HAP-1 (cell line): ENCODE measurements at regions not wholly inside any gene's neighbourhood (a gene's known extent, or its start where the extent isn't known, plus 50 kb on each side); places are given as distances from the start of the nearest gene placed in this dataset.

Experiments used
- DNase-seq, 2 experiments: peaks; one replicate each; pipeline ENCODE4 v3.0.0-alpha.2; 2016 to 2020; ENCODE audit warnings: low spot score in 2 of 2
- H3K27me3 ChIP-seq: fragments of 250-450 bp; sonication (Bioruptor Pico); 2 replicates; pipeline ENCODE4 v1.5.1; 2020; ENCODE audit warnings: low read depth, mild to moderate bottlenecking, moderate library complexity
- H3K36me3 ChIP-seq: fragments of 250-450 bp; sonication (Bioruptor Pico); replicated peaks from 2 replicates; pipeline ENCODE4 v1.5.1; 2020; ENCODE audit warnings: mild to moderate bottlenecking
- H3K4me1 ChIP-seq: fragments of 250-450 bp; sonication (Bioruptor Pico); 2 replicates; pipeline ENCODE4 v1.5.1; 2020; ENCODE audit warnings: mild to moderate bottlenecking
- H3K4me3 ChIP-seq: fragments of 250-450 bp; sonication (Bioruptor Pico); 2 replicates; pipeline ENCODE4 v1.5.1; 2020; ENCODE audit warnings: mild to moderate bottlenecking, moderate library complexity
- H3K9me3 ChIP-seq: fragments of 250-450 bp; sonication (Bioruptor Pico); 2 replicates; pipeline ENCODE4 v1.5.1; 2020; ENCODE audit warnings: mild to moderate bottlenecking, moderate library complexity
- in situ Hi-C: fragments of 300-500 bp; cut with MboI; formaldehyde crosslinking; loops from 3 replicates; pipeline ENCODE4 v1.14.3; 2020; ENCODE audit warnings: low sequenced_read_pairs, inconsistent platforms, mixed read lengths

DNA sequence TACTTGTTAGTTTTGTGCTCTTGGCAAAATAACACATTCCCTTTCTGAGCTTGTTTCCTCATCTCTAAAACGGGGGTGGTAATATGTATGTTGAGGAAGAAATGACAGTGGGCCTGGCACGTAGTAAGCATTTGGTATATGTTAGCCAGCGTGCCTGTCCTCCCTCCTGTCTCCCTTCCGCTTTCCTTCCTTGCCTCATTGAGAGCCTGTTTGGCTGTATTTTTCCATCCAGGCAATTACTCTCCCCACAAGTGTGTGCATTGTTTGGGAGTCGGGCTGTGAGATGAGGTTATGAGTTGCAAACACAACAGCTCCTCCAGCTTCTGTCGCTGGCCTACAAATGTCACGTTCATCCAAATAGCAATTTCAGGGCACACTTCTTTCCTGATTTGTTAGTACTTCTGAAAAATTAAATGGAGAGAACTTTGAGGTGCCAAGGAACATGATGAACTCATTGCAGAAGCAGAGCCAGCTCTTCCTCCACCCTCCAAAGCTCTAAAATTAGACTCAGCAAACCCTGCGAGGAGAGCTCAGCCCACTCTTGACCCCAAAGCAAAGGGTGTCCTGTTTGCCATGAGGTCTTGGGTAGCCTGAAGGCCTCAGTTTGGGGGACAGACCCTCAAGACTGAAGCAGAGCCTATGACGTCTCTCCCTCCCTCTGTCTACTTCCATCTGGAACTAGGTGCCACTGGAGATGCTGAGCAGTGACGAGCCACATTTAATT is 50.7 kb upstream of the TOX2 start:
- Histone ChIP-seq H3K4me1 (no peaks in the 10 kb centered on the region), H3K9me3 (no peaks in the 10 kb centered on the region), H3K36me3 (no peaks in the 10 kb centered on the region), H3K27me3 (no peaks in the 10 kb centered on the region), H3K4me3 (no peak overlapping the region)
- in situ Hi-C loops: no loop called here
- no peak for DNase-seq

DNA sequence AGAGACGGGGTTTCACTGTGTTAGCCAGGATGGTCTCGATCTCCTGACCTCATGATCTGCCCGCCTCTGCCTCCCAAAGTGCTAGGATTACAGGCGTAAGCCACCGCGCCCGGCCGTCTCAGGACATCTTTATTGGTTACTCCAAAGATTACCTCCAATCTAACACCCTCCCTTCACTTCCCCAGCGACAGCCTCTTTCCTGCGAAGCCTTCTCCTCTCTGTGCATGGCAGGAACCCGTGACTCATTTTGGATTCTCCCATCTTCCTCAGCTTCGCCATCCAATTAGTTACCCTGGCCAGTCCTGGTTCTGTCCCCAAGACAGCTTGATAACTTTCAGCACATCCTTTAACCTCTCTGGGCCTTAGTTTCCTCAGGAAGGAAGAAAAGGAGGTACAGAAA is 51.3 kb upstream of the TOX2 start:
- in situ Hi-C loops: no loop called here
- Histone ChIP-seq H3K4me1 (no peaks in the 10 kb centered on the region), H3K9me3 (no peaks in the 10 kb centered on the region), H3K4me3 (no peak overlapping the region), H3K27me3 (no peaks in the 10 kb centered on the region), H3K36me3 (no peaks in the 10 kb centered on the region)
- DNase-seq: no peak

DNA sequence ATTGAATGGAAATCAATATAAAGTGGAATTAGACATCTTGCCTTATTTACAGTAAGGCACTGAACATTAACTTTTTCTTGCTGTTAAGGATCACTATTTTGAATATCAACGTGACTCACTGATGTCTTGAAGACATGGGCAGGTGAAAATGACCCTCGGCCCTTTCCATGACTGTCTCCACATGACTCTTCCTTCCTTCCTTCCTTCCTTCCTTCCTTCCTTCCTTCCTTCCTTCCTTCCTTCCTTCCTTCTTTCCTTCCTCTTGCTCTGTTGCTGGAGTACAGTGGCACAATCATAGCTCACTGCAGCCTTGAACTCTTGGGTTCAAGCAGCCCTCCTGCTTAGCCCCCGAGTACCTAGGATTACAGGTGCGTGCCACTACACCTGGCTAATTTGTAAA is 52.2 kb upstream of the TOX2 start:
- in situ Hi-C loops: no loop called here
- no peak for DNase-seq
- H3K27me3 ChIP-seq: no peaks in the 10 kb centered on the region
- no peak overlapping the region for H3K4me3 ChIP-seq
- no peaks in the 10 kb centered on the region for H3K36me3 ChIP-seq
- no peaks in the 10 kb centered on the region for H3K4me1 ChIP-seq
- no peaks in the 10 kb centered on the region for H3K9me3 ChIP-seq

DNA sequence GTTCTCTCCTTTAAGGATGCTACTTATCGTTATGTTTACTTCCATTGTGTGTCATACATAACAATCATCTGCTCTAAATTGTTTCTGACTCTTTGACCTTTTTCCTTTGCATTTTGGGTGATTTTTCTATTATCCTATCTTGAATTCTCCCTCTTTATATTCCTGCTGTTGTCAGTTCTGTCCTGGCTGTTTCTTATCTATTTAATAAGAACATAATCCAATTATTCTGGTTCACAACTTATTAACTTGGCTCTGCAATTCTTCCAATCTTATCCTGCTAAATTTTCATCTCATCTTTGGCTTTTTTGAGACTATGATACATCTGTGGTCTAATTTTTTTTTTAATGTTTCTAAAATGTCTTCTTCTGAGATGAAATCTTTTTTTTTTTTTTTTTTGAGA is 54.7 kb upstream of the TOX2 start:
- Histone ChIP-seq H3K36me3 (no peaks in the 10 kb centered on the region), H3K4me1 (no peaks in the 10 kb centered on the region), H3K4me3 (no peak overlapping the region), H3K27me3 (no peaks in the 10 kb centered on the region), H3K9me3 (no peaks in the 10 kb centered on the region)
- in situ Hi-C loops: no loop called here
- no peak for DNase-seq

DNA sequence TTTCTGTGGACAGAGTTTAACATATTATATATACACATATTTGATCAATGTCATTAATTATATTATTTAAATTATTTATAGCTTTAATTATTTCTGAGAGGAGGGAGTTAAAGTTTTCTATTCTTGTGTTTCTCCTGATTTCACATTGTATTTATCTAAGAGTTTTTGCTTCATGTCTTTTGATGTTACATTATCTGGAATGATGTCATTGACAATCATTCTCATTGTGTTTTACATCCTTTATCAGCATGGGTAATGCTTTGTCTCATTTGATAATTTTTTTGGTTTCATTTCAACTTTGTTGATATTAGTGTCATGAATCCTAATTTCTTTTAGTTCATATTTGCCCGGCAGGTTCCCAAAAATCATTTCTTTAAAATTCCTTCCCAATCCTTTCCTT is 56.7 kb upstream of the TOX2 start:
- H3K4me1 ChIP-seq: no peaks in the 10 kb centered on the region
- no peak for DNase-seq
- H3K27me3 ChIP-seq: no peaks in the 10 kb centered on the region
- in situ Hi-C loops: no loop called here
- H3K36me3 ChIP-seq: no peaks in the 10 kb centered on the region
- H3K4me3 ChIP-seq: no peak overlapping the region
- H3K9me3 ChIP-seq: no peaks in the 10 kb centered on the region

DNA sequence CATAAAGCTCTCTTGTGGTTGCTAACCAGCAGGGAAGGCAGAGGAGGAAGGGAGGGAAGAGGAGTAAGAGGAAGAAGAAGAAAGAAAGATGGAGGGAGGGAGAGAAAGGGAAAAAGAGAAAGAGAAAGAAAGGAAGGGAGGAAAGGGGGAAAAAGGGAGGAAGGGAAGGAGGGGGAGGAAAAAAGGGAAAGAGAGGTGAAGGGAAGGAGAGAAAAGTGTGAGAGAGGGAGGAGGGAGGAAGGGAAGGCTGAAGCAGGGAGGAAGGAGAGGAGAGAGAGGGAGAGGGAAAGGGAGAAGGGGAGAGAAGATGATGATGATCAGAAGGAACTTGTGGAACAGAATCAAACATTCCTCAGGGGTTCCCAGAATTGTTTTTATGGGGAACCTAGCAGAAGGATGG is 57.5 kb upstream of the TOX2 start:
- DNase-seq: no peak
- H3K27me3 ChIP-seq: no peaks in the 10 kb centered on the region
- H3K4me1 ChIP-seq: no peaks in the 10 kb centered on the region
- no peaks in the 10 kb centered on the region for H3K9me3 ChIP-seq
- H3K36me3 ChIP-seq: no peaks in the 10 kb centered on the region
- in situ Hi-C loops: no loop called here
- no peak overlapping the region for H3K4me3 ChIP-seq

DNA sequence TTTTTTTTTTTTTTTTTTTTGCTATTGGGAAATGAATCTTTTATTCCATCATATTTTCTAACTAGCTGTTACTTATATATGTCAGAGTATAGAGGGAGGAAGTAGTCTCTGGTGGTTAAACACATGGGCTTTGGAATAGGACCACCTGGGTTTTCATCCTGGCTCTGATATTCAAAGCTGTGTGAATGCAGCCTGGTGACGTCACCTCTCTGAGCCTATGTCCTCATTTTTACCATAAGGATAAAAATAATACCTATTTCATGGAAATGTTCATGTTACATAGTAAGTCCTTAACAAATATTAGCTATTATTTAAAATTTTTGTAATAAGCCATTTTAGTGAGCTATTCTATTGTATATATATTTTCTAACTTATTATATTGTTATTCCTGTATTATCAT is 58.8 kb upstream of the TOX2 start:
- no peak for DNase-seq
- no peaks in the 10 kb centered on the region for H3K4me1 ChIP-seq
- H3K36me3 ChIP-seq: no peaks in the 10 kb centered on the region
- no peaks in the 10 kb centered on the region for H3K27me3 ChIP-seq
- no peak overlapping the region for H3K4me3 ChIP-seq
- H3K9me3 ChIP-seq: no peaks in the 10 kb centered on the region
- in situ Hi-C loops: no loop called here

DNA sequence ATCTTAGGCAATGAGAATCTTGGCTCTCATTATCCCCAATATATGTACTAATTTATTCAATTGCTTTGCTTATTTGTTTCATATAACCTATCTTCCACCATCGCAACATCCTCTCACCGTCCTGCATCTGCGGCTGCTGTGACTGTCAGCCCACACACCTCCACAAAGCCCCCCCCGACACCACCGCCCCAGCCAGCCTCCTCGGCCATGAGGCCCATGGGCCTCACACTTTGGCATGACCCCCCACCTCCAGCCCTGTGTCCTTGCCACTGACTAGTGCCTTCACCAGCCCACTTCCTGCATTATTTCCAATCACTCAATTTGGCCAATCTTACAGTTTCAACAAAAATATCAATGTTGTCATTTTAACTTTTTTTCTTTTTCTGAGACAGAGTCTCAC is 60.7 kb upstream of the TOX2 start:
- H3K27me3 ChIP-seq: no peaks in the 10 kb centered on the region
- no peaks in the 10 kb centered on the region for H3K36me3 ChIP-seq
- DNase-seq: no peak
- H3K4me3 ChIP-seq: no peak overlapping the region
- H3K9me3 ChIP-seq: no peaks in the 10 kb centered on the region
- H3K4me1 ChIP-seq: no peaks in the 10 kb centered on the region
- in situ Hi-C loops: no loop called here

DNA sequence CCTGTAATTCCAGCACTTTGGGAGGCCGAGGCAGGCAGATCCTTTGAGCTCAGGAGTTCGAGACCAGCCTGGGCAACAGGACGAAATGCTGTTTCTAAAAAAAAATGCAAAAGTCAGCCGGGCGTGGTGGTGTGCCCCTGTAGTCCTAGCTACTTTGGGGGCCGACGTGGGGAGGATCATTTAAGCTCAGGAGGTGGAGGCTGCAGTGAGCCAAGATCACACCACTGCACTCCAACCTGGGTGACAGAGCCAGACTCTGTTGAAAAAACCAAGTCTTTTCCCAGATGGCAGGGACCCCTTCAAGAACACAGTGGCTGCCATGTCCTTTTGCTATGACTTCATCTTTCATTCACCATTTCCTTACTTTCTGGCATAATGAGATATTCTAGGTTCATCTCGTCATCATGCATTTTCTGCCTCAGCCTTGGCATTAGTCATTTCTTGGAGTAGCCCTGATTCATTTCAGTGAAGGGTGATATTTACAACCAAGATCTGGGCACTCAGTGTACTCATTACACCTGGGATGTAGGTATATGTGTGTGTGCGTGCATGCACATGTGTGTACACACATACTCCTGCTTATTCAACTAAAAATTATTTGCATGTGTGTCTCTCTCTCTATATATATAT is 61.4 kb upstream of the TOX2 start:
- H3K9me3 ChIP-seq: no peaks in the 10 kb centered on the region
- no peak for DNase-seq
- H3K36me3 ChIP-seq: no peaks in the 10 kb centered on the region
- in situ Hi-C loops: no loop called here
- H3K4me3 ChIP-seq: no peak overlapping the region
- H3K4me1 ChIP-seq: no peaks in the 10 kb centered on the region
- no peaks in the 10 kb centered on the region for H3K27me3 ChIP-seq

DNA sequence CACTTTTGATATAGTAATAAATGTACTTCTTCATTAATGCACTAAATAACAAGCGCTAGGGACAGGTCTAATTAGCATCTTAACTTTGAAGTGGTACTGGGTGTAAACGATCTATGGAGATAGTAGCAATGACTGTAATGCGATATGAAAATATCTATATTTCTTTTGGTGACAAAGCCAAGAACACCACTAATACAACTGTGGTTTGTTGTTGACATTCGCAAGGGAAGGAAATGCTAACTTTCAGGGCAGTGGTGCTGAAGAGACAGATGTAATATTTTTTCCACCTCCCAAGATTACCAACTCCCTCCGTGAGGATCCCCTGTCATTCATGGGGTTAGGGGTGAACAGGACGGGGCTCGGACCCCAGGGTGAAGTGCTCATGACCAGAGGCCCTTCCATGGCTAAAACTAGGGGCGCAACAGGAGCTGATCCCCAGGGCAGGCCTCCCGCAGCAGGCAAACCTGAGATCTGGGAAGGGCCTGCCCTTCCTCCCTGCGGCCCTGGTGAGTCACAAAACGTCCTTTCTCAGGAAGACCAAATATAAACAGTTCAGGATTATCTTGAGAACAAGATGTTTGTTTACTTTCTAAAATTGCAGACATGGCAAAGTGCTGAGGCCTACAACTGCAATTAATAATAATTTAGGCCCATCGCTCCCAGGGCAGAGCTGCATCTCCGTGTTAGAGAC is 65.0 kb upstream of the TOX2 start:
- H3K9me3 ChIP-seq: no peaks in the 10 kb centered on the region
- H3K36me3 ChIP-seq: no peaks in the 10 kb centered on the region
- H3K27me3 ChIP-seq: no peaks in the 10 kb centered on the region
- no peak for DNase-seq
- no peaks in the 10 kb centered on the region for H3K4me1 ChIP-seq
- H3K4me3 ChIP-seq: no peak overlapping the region
- in situ Hi-C loops: no loop called here

DNA sequence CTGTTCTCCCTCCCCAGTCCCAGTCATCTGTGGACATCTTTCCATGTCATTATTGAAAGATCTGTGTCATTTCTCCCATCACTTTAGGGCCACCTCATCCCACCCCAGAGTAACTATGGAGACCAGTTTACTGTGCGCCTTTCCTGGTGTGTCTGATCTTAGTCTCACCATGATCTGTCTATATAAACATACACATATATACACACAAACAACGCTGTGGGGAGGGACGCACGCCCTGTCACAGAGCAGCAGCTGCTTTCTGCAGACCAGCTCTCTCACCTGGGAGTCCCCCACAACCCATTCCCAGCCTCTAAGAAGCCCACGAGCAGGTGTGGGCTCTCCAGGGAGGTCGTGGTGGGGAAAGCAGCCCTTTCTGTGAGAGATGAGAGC is 68.1 kb upstream of the TOX2 start:
- Histone ChIP-seq H3K4me3 (no peak overlapping the region), H3K4me1 (no peaks in the 10 kb centered on the region), H3K36me3 (no peaks in the 10 kb centered on the region), H3K27me3 (no peaks in the 10 kb centered on the region), H3K9me3 (no peaks in the 10 kb centered on the region)
- no peak for DNase-seq
- in situ Hi-C loops: no loop called here

DNA sequence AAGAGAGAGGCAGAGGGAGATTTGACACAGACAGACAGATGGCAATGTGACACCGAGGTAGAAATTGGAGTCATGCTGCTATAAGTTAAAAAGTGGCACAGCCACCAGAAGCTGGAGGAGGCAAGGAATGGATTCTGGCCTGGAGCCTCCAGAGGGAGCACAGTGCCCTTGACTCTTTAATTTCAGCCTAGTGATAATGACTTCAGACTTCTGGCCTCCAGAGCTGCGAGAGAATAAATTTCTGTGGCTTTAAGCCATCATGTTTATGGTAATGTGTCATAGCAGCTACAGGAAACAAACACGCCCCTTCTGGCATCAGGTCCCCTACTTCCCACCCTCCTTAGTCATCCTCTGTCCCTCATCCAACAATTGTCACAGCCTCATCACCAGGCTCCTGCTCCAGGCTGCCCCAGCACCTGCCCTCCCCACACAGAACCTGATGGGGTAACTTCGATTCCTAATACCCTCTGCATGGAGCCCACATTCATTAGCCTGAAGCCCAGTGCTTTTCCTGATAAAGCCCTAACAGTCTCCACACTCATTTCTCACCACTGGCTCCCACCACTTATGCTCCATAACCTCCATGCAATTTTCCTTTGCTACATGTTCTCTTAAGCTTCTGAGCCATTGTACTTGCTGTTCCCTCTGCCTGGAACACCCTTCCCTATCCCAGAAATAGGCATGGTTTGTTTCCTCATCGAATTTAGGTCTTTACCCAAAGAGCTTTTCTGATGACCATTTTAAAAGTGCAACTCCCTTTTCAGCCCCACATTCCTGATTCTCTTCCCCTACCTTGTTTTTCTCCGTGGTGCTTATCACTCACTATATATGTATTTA is 69.7 kb upstream of the TOX2 start:
- H3K4me3 ChIP-seq: no peak overlapping the region
- H3K36me3 ChIP-seq: no peaks in the 10 kb centered on the region
- in situ Hi-C loops: no loop called here
- DNase-seq: no peak
- H3K27me3 ChIP-seq: peaks cover under 1% of the 10 kb centered on the region; the same call in 1 of the 2 replicates
- H3K4me1 ChIP-seq: no peaks in the 10 kb centered on the region
- H3K9me3 ChIP-seq: no peaks in the 10 kb centered on the region

DNA sequence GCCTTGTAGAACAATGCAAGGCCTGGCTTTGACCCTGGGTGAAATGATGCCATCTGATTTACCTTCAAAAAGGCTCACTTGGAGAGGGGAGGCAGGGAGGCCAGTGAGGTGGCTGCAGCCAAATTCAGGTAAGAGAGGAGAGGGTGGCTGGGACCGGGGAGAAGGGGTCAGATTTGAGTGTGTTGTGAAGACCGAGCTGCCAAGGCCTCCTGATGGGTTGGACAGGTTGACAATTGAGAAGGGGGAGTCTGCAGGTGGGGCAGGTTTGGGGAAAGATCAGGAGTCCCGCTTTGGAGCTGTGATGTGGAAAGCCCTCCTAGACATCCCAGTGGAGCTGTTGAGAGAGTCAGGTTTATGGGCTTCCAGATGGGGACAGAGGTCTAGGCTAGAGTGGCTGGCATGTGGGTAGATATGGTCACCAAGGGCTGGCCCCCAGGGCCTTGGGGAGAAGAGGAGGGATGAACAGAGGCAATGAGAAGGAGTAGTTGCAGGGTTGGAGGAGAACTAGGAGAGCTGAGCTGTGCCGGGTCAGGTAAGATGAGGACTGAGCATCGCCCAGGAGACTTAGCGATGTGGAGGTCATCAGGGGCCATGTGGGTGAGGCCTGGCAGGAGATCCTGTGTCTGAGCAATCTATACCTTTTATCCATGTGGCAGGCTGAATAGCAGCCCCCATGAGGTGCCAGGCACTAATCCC is 70.5 kb upstream of the TOX2 start:
- Histone ChIP-seq H3K4me3 (no peak overlapping the region), H3K36me3 (no peaks in the 10 kb centered on the region), H3K4me1 (no peaks in the 10 kb centered on the region), H3K9me3 (no peaks in the 10 kb centered on the region), H3K27me3 (peaks cover 4% of the 10 kb centered on the region; the same call in 1 of the 2 replicates)
- no peak for DNase-seq
- in situ Hi-C loops: no loop called here
